Ishikawa (cell line): ENCODE measurements at regions not wholly inside any gene's neighbourhood (a gene's known extent, or its start where the extent isn't known, plus 50 kb on each side); places are given as distances from the start of the nearest gene placed in this dataset.

Source experiments
- CEBPB ChIP-seq: IDR thresholded peaks from 2 replicates; pipeline ENCODE4 v1.6.1; 2012
- CREB1 ChIP-seq: IDR thresholded peaks from 2 replicates; pipeline ENCODE4 v1.6.1; 2012; ENCODE audit warnings: low read depth
- EGR1 ChIP-seq: IDR thresholded peaks from 2 replicates; pipeline ENCODE4 v1.6.1; 2012
- EP300 ChIP-seq: IDR thresholded peaks from 2 replicates; pipeline ENCODE4 v1.6.1; 2012; ENCODE audit warnings: borderline replicate concordance
- FOXM1 ChIP-seq: IDR thresholded peaks from 2 replicates; pipeline ENCODE4 v1.6.1; 2012; ENCODE audit warnings: low read depth, borderline replicate concordance
- MAX ChIP-seq: IDR thresholded peaks from 2 replicates; pipeline ENCODE4 v1.6.1; 2012
- NFIC ChIP-seq: IDR thresholded peaks from 2 replicates; pipeline ENCODE4 v1.6.1; 2012
- RAD21 ChIP-seq: IDR thresholded peaks from 2 replicates; pipeline ENCODE4 v1.6.1; 2012; ENCODE audit warnings: low read depth
- TAF1 ChIP-seq: IDR thresholded peaks from 2 replicates; pipeline ENCODE4 v1.6.1; 2012; ENCODE audit warnings: low read depth, mild to moderate bottlenecking
- TCF12 ChIP-seq: IDR thresholded peaks from 2 replicates; pipeline ENCODE4 v1.6.1; 2012; ENCODE audit warnings: low read depth
- TEAD4 ChIP-seq: IDR thresholded peaks from 2 replicates; pipeline ENCODE4 v1.6.1; 2012
- YY1 ChIP-seq: IDR thresholded peaks from 2 replicates; pipeline ENCODE4 v1.6.1; 2012; ENCODE audit warnings: low read depth
- ZBTB7A ChIP-seq: IDR thresholded peaks from 2 replicates; pipeline ENCODE4 v1.6.1; 2012; ENCODE audit warnings: low read depth
- TF ChIP-seq, protein P1 (sequence below): IDR thresholded peaks from 2 replicates; pipeline ENCODE4 v1.6.1; 2012
- TF ChIP-seq, protein P2 (sequence below): IDR thresholded peaks from 2 replicates; pipeline ENCODE4 v1.6.1; 2012; ENCODE audit warnings: low read depth, mild to moderate bottlenecking

- TF ChIP-seq FOXM1, result no peak
- no peak for TF ChIP-seq TCF12
- no peak for TF ChIP-seq RAD21
- TF ChIP-seq CEBPB, result no peak
- TF ChIP-seq, protein P1, sequence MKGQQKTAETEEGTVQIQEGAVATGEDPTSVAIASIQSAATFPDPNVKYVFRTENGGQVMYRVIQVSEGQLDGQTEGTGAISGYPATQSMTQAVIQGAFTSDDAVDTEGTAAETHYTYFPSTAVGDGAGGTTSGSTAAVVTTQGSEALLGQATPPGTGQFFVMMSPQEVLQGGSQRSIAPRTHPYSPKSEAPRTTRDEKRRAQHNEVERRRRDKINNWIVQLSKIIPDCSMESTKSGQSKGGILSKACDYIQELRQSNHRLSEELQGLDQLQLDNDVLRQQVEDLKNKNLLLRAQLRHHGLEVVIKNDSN, result no peak
- TF ChIP-seq EP300, result no peak
- no peak for TF ChIP-seq NFIC
- TF ChIP-seq TEAD4, result no peak
- no peak for TF ChIP-seq MAX
- no peak for TF ChIP-seq ZBTB7A
- TF ChIP-seq YY1, result no peak
- TF ChIP-seq TAF1, result no peak
- TF ChIP-seq CREB1, result no peak
- TF ChIP-seq EGR1, result no peak
- TF ChIP-seq, protein P2, sequence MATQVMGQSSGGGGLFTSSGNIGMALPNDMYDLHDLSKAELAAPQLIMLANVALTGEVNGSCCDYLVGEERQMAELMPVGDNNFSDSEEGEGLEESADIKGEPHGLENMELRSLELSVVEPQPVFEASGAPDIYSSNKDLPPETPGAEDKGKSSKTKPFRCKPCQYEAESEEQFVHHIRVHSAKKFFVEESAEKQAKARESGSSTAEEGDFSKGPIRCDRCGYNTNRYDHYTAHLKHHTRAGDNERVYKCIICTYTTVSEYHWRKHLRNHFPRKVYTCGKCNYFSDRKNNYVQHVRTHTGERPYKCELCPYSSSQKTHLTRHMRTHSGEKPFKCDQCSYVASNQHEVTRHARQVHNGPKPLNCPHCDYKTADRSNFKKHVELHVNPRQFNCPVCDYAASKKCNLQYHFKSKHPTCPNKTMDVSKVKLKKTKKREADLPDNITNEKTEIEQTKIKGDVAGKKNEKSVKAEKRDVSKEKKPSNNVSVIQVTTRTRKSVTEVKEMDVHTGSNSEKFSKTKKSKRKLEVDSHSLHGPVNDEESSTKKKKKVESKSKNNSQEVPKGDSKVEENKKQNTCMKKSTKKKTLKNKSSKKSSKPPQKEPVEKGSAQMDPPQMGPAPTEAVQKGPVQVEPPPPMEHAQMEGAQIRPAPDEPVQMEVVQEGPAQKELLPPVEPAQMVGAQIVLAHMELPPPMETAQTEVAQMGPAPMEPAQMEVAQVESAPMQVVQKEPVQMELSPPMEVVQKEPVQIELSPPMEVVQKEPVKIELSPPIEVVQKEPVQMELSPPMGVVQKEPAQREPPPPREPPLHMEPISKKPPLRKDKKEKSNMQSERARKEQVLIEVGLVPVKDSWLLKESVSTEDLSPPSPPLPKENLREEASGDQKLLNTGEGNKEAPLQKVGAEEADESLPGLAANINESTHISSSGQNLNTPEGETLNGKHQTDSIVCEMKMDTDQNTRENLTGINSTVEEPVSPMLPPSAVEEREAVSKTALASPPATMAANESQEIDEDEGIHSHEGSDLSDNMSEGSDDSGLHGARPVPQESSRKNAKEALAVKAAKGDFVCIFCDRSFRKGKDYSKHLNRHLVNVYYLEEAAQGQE, result no peak
Measured at GRCh38 chr9:99628849-99629620, 192.7 kb upstream of the NR4A3 start.

GRCh38 chr9:99632349-99633038 is 189.2 kb upstream of the NR4A3 start:
- no peak for TF ChIP-seq EGR1
- no peak for TF ChIP-seq RAD21
- no peak for TF ChIP-seq NFIC
- no peak for TF ChIP-seq MAX
- TF ChIP-seq, protein P2, result no peak
- TF ChIP-seq, protein P1, result no peak
- TF ChIP-seq TEAD4, result no peak
- TF ChIP-seq FOXM1, result no peak
- no peak for TF ChIP-seq EP300
- no peak for TF ChIP-seq YY1
- no peak for TF ChIP-seq TCF12
- TF ChIP-seq CEBPB, result no peak
- no peak for TF ChIP-seq TAF1
- TF ChIP-seq CREB1, result no peak

GRCh38 chr9:99633265-99633664 is 188.4 kb upstream of the NR4A3 start:
- no peak for TF ChIP-seq TAF1
- TF ChIP-seq TCF12, result no peak
- no peak for TF ChIP-seq EP300
- TF ChIP-seq NFIC, result no peak
- TF ChIP-seq RAD21, result no peak

DNA sequence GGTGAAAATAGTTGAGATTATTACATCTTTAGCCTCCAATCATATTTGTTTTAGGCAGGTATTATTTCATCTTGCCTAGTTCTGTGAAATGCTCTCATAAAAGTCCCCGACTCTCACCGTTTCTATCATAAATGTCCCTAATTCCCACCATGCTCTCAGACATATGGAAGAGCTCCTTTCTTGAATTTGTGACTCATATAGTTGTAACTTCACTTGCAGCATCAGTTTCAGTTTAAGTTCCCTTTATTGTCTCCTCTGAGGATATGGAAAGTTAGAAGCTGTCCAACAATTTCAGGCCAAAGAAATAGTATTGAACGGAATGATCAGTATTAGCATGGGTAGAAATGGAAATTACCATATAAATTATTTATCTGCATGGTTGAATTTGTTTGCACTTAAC is 187.5 kb upstream of the NR4A3 start:
- TF ChIP-seq CREB1 (no peak), MAX (no peak), TEAD4 (no peak)

DNA sequence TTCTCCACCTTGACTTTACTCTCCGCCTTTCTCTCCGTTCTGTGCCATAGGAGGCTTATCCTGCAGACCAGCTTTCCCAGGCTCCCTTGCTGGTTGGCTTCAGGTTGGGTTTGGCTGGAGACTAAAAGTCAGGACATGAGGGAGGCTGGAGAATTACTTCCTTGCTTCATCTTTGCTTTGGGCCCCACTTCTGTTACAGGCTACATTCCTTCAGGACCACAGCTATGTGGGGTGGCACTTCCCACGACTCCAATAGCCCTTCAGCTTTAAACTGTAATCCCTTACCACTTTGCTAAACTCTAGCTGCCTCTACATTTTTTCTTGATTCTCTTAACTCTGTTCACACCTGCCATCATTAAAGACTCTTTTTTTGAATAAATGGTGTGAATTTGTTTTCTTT is 186.7 kb upstream of the NR4A3 start:
- TF ChIP-seq ZBTB7A, result no peak
- TF ChIP-seq CEBPB, result no peak
- TF ChIP-seq NFIC, result no peak
- no peak for TF ChIP-seq TAF1
- TF ChIP-seq EP300, result no peak
- no peak for TF ChIP-seq TCF12
- TF ChIP-seq CREB1, result no peak
- TF ChIP-seq RAD21, result no peak
- no peak for TF ChIP-seq EGR1
- no peak for TF ChIP-seq YY1
- TF ChIP-seq, protein P1, result no peak
- TF ChIP-seq, protein P2, result no peak
- TF ChIP-seq TEAD4, result no peak
- TF ChIP-seq MAX, result no peak
- TF ChIP-seq FOXM1, result no peak
